ENCODE measurements at regions not wholly inside any gene's neighbourhood (a gene's known extent, or its start where the extent isn't known, plus 50 kb on each side); places are given as distances from the start of the nearest gene placed in this dataset.
"Not testable (repeated sequence)": the region's sequence is repeated elsewhere in the genome, so short reads cannot be mapped to it uniquely, and the experiment has no call there.

- in situ Hi-C loops (cut with HindIII; ENCODE audit: low sequenced_read_pairs) = no loop called here
Measured at GRCh38 chr3:15983232-15983631, 185.5 kb upstream of the ANKRD28 start.

DNA sequence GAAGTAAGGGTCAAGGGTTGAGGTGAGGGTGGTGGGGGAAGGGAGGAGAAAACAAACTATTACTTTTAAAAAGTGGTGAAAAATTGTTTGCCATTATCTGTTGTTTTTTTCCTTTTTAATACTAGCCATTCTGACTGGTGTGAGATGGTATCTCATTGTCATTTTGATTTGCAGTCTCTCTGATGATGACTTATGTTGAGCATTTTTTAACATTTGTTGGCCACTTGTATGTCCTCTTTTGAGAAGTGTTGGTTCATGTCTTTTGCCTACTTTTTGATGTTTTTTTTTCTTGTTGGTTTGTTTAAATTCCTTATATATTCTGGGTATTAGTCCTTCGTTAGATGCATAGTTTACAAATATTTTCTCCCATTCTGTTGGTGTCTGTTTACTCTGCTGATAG is 185.9 kb upstream of the ANKRD28 start:
- in situ Hi-C loops (cut with HindIII; ENCODE audit: low sequenced_read_pairs) = no loop called here

DNA sequence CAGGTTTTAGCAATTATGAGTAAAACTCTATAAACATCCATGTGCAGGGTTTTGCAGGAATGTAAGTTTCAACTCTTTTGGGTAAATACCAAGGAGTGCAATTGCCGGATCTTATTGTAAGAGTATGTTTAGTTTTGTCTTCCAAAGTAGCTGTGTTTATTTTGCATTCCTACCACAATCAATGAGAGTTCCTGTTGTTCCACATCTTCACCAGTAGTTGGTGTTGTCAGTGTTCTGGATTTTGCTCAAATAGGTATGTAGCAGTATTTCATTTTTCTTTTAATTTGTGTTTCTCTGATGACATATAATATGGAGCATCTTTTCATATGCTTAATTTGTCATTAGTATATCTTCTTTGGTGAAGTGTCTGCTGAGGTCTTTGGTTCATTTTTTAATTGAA is 185.1 kb upstream of the GALNT15 start:
- in situ Hi-C loops (cut with HindIII; ENCODE audit: low sequenced_read_pairs) = no loop called here

GRCh38 chr3:15993660-15994059 is 180.8 kb upstream of the GALNT15 start:
- in situ Hi-C loops (cut with HindIII; ENCODE audit: low sequenced_read_pairs) = not testable (repeated sequence)

GRCh38 chr3:15996496-15996895 is 178.0 kb upstream of the GALNT15 start:
- in situ Hi-C loops (cut with HindIII; ENCODE audit: low sequenced_read_pairs) = not testable (repeated sequence)

GRCh38 chr3:15997274-15997943 is 177.1 kb upstream of the GALNT15 start:
- in situ Hi-C loops (cut with HindIII; ENCODE audit: low sequenced_read_pairs) = no loop called here

- in situ Hi-C loops (cut with HindIII; ENCODE audit: low sequenced_read_pairs) = no loop called here
Measured at GRCh38 chr3:15998911-15999310, 175.6 kb upstream of the GALNT15 start.

GRCh38 chr3:16004812-16005211 is 169.7 kb upstream of the GALNT15 start:
- in situ Hi-C loops (cut with HindIII; ENCODE audit: low sequenced_read_pairs) = no loop called here

- in situ Hi-C loops (cut with HindIII; ENCODE audit: low sequenced_read_pairs) = no loop called here
Measured at GRCh38 chr3:16011376-16011775, 163.1 kb upstream of the GALNT15 start.

DNA sequence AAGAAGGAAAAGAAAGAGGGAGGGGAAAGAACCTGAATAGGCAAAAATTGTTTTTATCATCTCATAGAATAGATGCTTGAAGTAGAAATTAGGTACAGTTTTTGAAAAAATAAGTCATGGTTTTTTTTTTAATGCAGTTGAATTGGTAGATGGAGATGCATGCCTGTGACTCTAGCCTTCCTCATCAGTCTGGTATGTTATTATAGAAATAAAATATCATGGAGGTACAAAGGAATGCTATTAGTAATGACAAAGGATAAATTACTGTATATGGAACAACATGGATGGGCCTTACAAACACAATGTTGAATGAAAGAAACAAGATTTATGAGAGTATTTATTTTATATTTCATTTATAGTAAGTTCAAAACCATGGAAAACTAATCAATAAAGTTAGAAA is 162.4 kb upstream of the GALNT15 start:
- in situ Hi-C loops (cut with HindIII; ENCODE audit: low sequenced_read_pairs) = no loop called here

GRCh38 chr3:16013568-16013967 is 160.9 kb upstream of the GALNT15 start:
- in situ Hi-C loops (cut with HindIII; ENCODE audit: low sequenced_read_pairs) = no loop called here

- in situ Hi-C loops (cut with HindIII; ENCODE audit: low sequenced_read_pairs) = not testable (repeated sequence)
Measured at GRCh38 chr3:16021801-16022200, 152.7 kb upstream of the GALNT15 start.

GRCh38 chr3:16023881-16024280 is 150.6 kb upstream of the GALNT15 start:
- in situ Hi-C loops (cut with HindIII; ENCODE audit: low sequenced_read_pairs) = not testable (repeated sequence)

DNA sequence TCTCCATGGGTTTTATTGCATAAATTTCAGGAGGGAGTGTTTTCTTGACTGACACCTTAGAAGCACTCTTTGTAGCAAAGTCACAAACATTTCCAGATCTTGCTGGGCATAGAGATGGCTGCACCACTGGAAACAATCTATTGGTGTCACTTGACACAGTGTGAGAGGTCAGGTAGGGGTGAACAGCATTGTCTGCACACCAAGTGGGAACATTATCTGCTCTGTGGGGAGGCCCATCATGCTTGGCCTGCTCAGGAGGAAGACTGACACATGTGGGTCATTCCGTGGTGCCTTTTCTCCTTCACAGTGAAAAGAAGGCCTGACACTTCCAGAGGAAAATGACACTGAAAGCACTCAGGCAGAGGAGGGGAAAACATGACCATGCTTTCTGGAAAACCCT is 149.9 kb upstream of the GALNT15 start:
- in situ Hi-C loops (cut with HindIII; ENCODE audit: low sequenced_read_pairs) = no loop called here

- in situ Hi-C loops (cut with HindIII; ENCODE audit: low sequenced_read_pairs) = no loop called here
Measured at GRCh38 chr3:16026753-16027152, 147.7 kb upstream of the GALNT15 start.

- in situ Hi-C loops (cut with HindIII; ENCODE audit: low sequenced_read_pairs) = no loop called here
Measured at GRCh38 chr3:16028604-16029003, 145.9 kb upstream of the GALNT15 start.

DNA sequence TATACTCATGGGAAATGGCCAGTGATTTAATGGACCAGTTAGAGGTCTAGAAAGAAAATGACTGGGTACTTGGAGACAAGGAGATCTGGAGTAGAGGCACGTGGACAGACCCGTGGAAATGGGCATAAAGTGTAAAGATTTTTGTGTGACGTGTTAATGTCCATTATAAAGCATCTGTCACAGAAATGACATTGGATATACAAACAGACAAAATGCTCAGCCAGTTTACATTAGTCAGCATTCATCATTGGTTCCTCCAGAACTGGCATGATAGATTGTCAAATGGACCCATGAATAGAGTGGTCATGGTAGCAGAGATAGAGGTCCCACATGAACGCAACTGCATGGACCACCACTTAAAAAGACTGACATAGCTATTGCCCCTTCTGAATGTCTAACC is 144.1 kb upstream of the GALNT15 start:
- in situ Hi-C loops (cut with HindIII; ENCODE audit: low sequenced_read_pairs) = no loop called here

- in situ Hi-C loops (cut with HindIII; ENCODE audit: low sequenced_read_pairs) = no loop called here
Measured at GRCh38 chr3:16031434-16031833, 143.0 kb upstream of the GALNT15 start.

- in situ Hi-C loops (cut with HindIII; ENCODE audit: low sequenced_read_pairs) = no loop called here
Measured at GRCh38 chr3:16033889-16034687, 140.4 kb upstream of the GALNT15 start.

GRCh38 chr3:16040991-16041390 is 133.5 kb upstream of the GALNT15 start:
- in situ Hi-C loops (cut with HindIII; ENCODE audit: low sequenced_read_pairs) = no loop called here

GRCh38 chr3:16048435-16049318 is 125.8 kb upstream of the GALNT15 start:
- in situ Hi-C loops (cut with HindIII; ENCODE audit: low sequenced_read_pairs) = no loop called here
